ENCODE measurements at regions not wholly inside any gene's neighbourhood (a gene's known extent, or its start where the extent isn't known, plus 50 kb on each side); places are given as distances from the start of the nearest gene placed in this dataset.

GRCh38 chr13:89751432-89751930 is 1596.0 kb upstream of the MIR17HG start:
- DNase-seq (ENCODE audit: extremely low read depth, low read depth, low spot score) = no peak

GRCh38 chr13:89752394-89752793 is 1595.1 kb upstream of the MIR17HG start:
- DNase-seq (ENCODE audit: extremely low read depth, low read depth, low spot score) = no peak

GRCh38 chr13:89755729-89756492 is 1591.6 kb upstream of the MIR17HG start:
- DNase-seq (ENCODE audit: extremely low read depth, low read depth, low spot score) = no peak

- no peak for DNase-seq (ENCODE audit: extremely low read depth, low read depth, low spot score)
These were observed 1584.5 kb upstream of the MIR17HG start for GRCh38 chr13:89763005-89763404.

- no peak for DNase-seq (ENCODE audit: extremely low read depth, low read depth, low spot score)
These were observed 1564.2 kb upstream of the MIR17HG start for GRCh38 chr13:89783221-89783755.

GRCh38 chr13:89784161-89784809 is 1563.2 kb upstream of the MIR17HG start:
- no peak for DNase-seq (ENCODE audit: extremely low read depth, low read depth, low spot score)

- no peak for DNase-seq (ENCODE audit: extremely low read depth, low read depth, low spot score)
These were observed 1561.0 kb upstream of the MIR17HG start for GRCh38 chr13:89786531-89786930.

- DNase-seq (ENCODE audit: extremely low read depth, low read depth, low spot score) = no peak
These were observed 1556.8 kb upstream of the MIR17HG start for GRCh38 chr13:89790696-89791095.

GRCh38 chr13:89791971-89792630 is 1555.4 kb upstream of the MIR17HG start:
- DNase-seq (ENCODE audit: extremely low read depth, low read depth, low spot score) = no peak

GRCh38 chr13:89796196-89796595 is 1551.3 kb upstream of the MIR17HG start:
- DNase-seq (ENCODE audit: extremely low read depth, low read depth, low spot score) = no peak

GRCh38 chr13:89803839-89804238 is 1543.6 kb upstream of the MIR17HG start:
- DNase-seq (ENCODE audit: extremely low read depth, low read depth, low spot score) = no peak

GRCh38 chr13:89806594-89806993 is 1540.9 kb upstream of the MIR17HG start:
- DNase-seq (ENCODE audit: extremely low read depth, low read depth, low spot score) = no peak

GRCh38 chr13:89812856-89813255 is 1534.6 kb upstream of the MIR17HG start:
- DNase-seq (ENCODE audit: extremely low read depth, low read depth, low spot score) = no peak

GRCh38 chr13:89816404-89816803 is 1531.1 kb upstream of the MIR17HG start:
- no peak for DNase-seq (ENCODE audit: extremely low read depth, low read depth, low spot score)

- DNase-seq (ENCODE audit: extremely low read depth, low read depth, low spot score) = no peak
These were observed 1525.0 kb upstream of the MIR17HG start for GRCh38 chr13:89822467-89822866.

- DNase-seq (ENCODE audit: extremely low read depth, low read depth, low spot score) = no peak
These were observed 1519.9 kb upstream of the MIR17HG start for GRCh38 chr13:89827552-89827951.

GRCh38 chr13:89828506-89828905 is 1519.0 kb upstream of the MIR17HG start:
- DNase-seq (ENCODE audit: extremely low read depth, low read depth, low spot score) = no peak

GRCh38 chr13:89831157-89831556 is 1516.3 kb upstream of the MIR17HG start:
- DNase-seq (ENCODE audit: extremely low read depth, low read depth, low spot score) = no peak

- no peak for DNase-seq (ENCODE audit: extremely low read depth, low read depth, low spot score)
These were observed 1514.7 kb upstream of the MIR17HG start for GRCh38 chr13:89832827-89833226.

GRCh38 chr13:89843621-89844020 is 1503.9 kb upstream of the MIR17HG start:
- no peak for DNase-seq (ENCODE audit: extremely low read depth, low read depth, low spot score)

- DNase-seq (ENCODE audit: extremely low read depth, low read depth, low spot score) = no peak
These were observed 1501.6 kb upstream of the MIR17HG start for GRCh38 chr13:89845874-89846273.

All from glomerular endothelial cell (primary cell).